ENCODE measurements at regions not wholly inside any gene's neighbourhood (a gene's known extent, or its start where the extent isn't known, plus 50 kb on each side); places are given as distances from the start of the nearest gene placed in this dataset.
"Not testable (repeated sequence)": the region's sequence is repeated elsewhere in the genome, so short reads cannot be mapped to it uniquely, and the experiment has no call there.

DNA sequence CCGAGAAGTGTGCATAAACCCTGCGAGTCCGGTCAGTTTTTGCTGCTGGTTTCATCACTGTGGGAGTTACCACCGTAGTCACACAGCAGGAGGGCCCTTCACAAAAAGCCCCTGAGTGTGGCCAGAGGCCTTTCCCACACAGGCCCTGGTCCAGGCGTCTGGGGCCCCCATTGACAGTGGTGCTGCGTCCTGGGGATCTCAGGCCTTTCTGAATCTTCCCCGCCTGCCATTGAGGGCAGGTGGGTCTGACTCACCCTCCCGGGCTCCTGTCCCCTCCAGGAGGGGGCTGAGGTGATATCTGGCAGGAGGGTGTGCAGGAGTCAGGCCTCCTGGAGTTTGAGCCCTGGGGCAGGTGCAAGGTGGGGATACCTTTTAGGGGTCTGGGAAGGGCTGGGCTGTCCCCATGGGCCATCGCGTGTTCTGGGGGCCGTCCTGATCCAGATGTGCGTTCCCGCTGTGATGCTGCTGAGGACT lies 358.5 kb downstream of the TMEM121 start:
- Histone ChIP-seq H3K36me3 (ENCODE audit: control insufficient read depth in 4 of 4, insufficient read depth in 3 of 4, low read depth in 1 of 4, low read length in 3 of 4) (no peaks in the 10 kb centered on the region), H3K4me1 (ENCODE audit: control insufficient read depth in 4 of 4, insufficient read depth in 4 of 4, low read length in 3 of 4) (no peaks in the 10 kb centered on the region), H3K27ac (ENCODE audit: low read depth in 1 of 2, low read length in 2 of 2) (no peak overlapping the region), H3K4me3 (ENCODE audit: low read depth in 1 of 3, low read length in 3 of 3) (no peak overlapping the region), H3K9ac (ENCODE audit: low read depth in 1 of 2, low read length in 2 of 2) (no peak overlapping the region), H3K27me3 (ENCODE audit: control insufficient read depth in 4 of 4, insufficient read depth in 4 of 4, low read length in 3 of 4) (no peaks in the 10 kb centered on the region), H3K9me3 (ENCODE audit: control insufficient read depth in 4 of 4, low read length in 3 of 4) (no peaks in the 10 kb centered on the region)
- no peak for DNase-seq (ENCODE audit: low spot score)
- 82% methylated on average over 13 of the region's 13 CpGs for WGBS
- TF ChIP-seq GABPA (IDR thresholded peaks at IDR 0.05 in 1 of 2, conservative IDR thresholded peaks at IDR 0.05 in 1 of 2): no peak
- TF ChIP-seq, protein P1, sequence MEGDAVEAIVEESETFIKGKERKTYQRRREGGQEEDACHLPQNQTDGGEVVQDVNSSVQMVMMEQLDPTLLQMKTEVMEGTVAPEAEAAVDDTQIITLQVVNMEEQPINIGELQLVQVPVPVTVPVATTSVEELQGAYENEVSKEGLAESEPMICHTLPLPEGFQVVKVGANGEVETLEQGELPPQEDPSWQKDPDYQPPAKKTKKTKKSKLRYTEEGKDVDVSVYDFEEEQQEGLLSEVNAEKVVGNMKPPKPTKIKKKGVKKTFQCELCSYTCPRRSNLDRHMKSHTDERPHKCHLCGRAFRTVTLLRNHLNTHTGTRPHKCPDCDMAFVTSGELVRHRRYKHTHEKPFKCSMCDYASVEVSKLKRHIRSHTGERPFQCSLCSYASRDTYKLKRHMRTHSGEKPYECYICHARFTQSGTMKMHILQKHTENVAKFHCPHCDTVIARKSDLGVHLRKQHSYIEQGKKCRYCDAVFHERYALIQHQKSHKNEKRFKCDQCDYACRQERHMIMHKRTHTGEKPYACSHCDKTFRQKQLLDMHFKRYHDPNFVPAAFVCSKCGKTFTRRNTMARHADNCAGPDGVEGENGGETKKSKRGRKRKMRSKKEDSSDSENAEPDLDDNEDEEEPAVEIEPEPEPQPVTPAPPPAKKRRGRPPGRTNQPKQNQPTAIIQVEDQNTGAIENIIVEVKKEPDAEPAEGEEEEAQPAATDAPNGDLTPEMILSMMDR (IDR thresholded peaks at IDR 0.05; ENCODE audit: low read depth, low read length, missing input control): no peak
- no peak for TF ChIP-seq HNF4G (IDR thresholded peaks at IDR 0.05)
- TF ChIP-seq, protein P2, sequence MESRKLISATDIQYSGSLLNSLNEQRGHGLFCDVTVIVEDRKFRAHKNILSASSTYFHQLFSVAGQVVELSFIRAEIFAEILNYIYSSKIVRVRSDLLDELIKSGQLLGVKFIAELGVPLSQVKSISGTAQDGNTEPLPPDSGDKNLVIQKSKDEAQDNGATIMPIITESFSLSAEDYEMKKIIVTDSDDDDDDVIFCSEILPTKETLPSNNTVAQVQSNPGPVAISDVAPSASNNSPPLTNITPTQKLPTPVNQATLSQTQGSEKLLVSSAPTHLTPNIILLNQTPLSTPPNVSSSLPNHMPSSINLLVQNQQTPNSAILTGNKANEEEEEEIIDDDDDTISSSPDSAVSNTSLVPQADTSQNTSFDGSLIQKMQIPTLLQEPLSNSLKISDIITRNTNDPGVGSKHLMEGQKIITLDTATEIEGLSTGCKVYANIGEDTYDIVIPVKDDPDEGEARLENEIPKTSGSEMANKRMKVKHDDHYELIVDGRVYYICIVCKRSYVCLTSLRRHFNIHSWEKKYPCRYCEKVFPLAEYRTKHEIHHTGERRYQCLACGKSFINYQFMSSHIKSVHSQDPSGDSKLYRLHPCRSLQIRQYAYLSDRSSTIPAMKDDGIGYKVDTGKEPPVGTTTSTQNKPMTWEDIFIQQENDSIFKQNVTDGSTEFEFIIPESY (IDR thresholded peaks at IDR 0.05): no peak

DNA sequence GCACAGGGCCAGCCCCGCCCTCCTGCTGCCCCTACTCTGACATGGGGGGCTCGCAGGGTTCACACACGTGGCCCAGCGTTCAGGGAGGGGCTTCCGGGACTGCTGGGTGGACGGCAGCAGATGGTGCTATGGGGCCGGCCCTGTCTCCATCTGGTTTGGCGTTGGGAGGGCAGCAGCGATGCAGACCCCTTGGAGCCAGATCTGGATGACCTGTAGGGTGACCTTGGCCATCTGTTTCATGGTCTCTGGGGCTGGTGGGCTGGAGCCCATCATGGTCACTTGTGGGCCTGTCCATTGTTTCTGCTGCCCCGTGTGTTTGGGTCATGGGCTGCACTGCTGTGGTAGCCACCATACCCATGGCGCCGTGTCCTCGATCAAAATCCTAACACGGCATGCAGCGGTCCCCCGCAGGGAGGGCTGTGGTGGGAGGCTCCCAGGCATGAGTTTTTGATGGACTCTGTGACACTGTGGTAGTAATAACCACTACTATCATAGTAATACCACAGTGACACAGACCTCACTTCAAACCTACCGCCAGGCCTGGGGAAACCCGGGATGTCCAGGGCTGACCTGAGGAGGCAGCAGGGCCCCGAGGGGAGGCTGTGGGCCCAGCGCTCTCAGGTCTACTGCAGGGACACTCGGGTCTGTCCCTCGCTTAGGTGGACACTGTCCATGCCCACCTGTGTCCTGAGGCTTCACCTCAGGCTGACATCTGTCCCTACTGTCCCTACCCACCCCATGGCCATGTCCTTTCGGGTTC lies 359.4 kb downstream of the TMEM121 start:
- 82% methylated on average over 23 of the region's 23 CpGs for WGBS
- Histone ChIP-seq H3K4me3 (ENCODE audit: low read depth in 1 of 3, low read length in 3 of 3) (no peak overlapping the region), H3K27me3 (ENCODE audit: control insufficient read depth in 4 of 4, insufficient read depth in 4 of 4, low read length in 3 of 4) (no peaks in the 10 kb centered on the region), H3K4me1 (ENCODE audit: control insufficient read depth in 4 of 4, insufficient read depth in 4 of 4, low read length in 3 of 4) (no peaks in the 10 kb centered on the region), H3K9ac (ENCODE audit: low read depth in 1 of 2, low read length in 2 of 2) (no peak overlapping the region), H3K9me3 (ENCODE audit: control insufficient read depth in 4 of 4, low read length in 3 of 4) (no peaks in the 10 kb centered on the region), H3K27ac (ENCODE audit: low read depth in 1 of 2, low read length in 2 of 2) (no peak overlapping the region), H3K36me3 (ENCODE audit: control insufficient read depth in 4 of 4, insufficient read depth in 3 of 4, low read depth in 1 of 4, low read length in 3 of 4) (no peaks in the 10 kb centered on the region)
- TF ChIP-seq GABPA (IDR thresholded peaks at IDR 0.05 in 1 of 2, conservative IDR thresholded peaks at IDR 0.05 in 1 of 2) (no peak), HNF4A (conservative IDR thresholded peaks at IDR 0.05) (no peak), NR2F2 (IDR thresholded peaks at IDR 0.05) (no peak)
- TF ChIP-seq, protein P1 (IDR thresholded peaks at IDR 0.05; ENCODE audit: low read depth, low read length, missing input control): no peak
- TF ChIP-seq, protein P3, sequence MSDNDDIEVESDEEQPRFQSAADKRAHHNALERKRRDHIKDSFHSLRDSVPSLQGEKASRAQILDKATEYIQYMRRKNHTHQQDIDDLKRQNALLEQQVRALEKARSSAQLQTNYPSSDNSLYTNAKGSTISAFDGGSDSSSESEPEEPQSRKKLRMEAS (IDR thresholded peaks at IDR 0.05): no peak
- DNase-seq (ENCODE audit: low spot score): no peak

DNA sequence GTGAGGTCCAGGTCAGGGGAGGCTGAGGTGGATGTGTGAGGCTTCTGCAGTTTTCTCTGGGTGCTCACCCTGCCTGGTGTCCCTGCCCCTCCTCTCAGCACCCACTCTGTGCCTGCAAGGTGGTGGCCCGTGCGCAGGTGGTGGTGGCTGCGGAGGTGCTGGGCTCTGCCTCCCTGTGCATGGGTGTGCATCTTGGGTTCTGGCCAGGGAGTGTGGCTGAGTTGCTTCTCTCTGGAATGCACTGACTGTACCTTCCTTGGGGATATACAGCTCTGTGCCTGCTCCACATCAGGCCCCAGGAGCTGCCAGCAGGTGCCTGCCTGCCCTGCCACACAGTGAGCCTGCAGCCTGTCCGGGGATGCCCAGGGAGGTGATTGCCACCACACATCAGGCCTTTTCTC lies 360.4 kb downstream of the TMEM121 start:
- not testable (repeated sequence) for H3K4me1 ChIP-seq (ENCODE audit: control insufficient read depth in 4 of 4, insufficient read depth in 4 of 4, low read length in 3 of 4); H3K27ac ChIP-seq (ENCODE audit: low read depth in 1 of 2, low read length in 2 of 2); H3K9me3 ChIP-seq (ENCODE audit: control insufficient read depth in 4 of 4, low read length in 3 of 4); H3K27me3 ChIP-seq (ENCODE audit: control insufficient read depth in 4 of 4, insufficient read depth in 4 of 4, low read length in 3 of 4); H3K9ac ChIP-seq (ENCODE audit: low read depth in 1 of 2, low read length in 2 of 2); H3K36me3 ChIP-seq (ENCODE audit: control insufficient read depth in 4 of 4, insufficient read depth in 3 of 4, low read depth in 1 of 4, low read length in 3 of 4); H3K4me3 ChIP-seq (ENCODE audit: low read depth in 1 of 3, low read length in 3 of 3); DNase-seq (ENCODE audit: low spot score)
- 81% methylated on average over 4 of the region's 4 CpGs for WGBS
